Panc1 (cell line): ENCODE measurements at regions not wholly inside any gene's neighbourhood (a gene's known extent, or its start where the extent isn't known, plus 50 kb on each side); places are given as distances from the start of the nearest gene placed in this dataset.

Experiments
- ATAC-seq: fragments of 200-7000 bp; cut with Tn5 transposase; 2 replicates; pipeline ENCODE4 v1.9.1; 2020; ENCODE audit warnings: mild to moderate bottlenecking, moderate library complexity
- BruUV-seq: library from RNA; stranded (reverse); fragments of 400-500 nt; replicated peaks from 2 replicates; lab custom pipeline; 2021; lab: Mats Ljungman, UMichigan
- CTCF ChIA-PET: fragments of 300-600 bp; sonication (Branson Sonifier 250); formaldehyde crosslinking; loops from one replicate; lab custom pipeline; 2022; ENCODE audit warnings: antibody characterized with exemption; lab: Charles Lee
- POLR2A ChIA-PET: fragments of 300-600 bp; sonication (Branson Sonifier 250); formaldehyde crosslinking; loops from one replicate; lab custom pipeline; 2022; ENCODE audit warnings: antibody characterized with exemption; lab: Charles Lee
- DNase-seq: peaks from one replicate; pipeline ENCODE4 v3.0.0-alpha.2; 2010; ENCODE audit warnings: low read depth, low spot score
- H3K27ac ChIP-seq: 2 replicates; pipeline ENCODE4 v1.5.1; 2011; ENCODE audit warnings: mild to moderate bottlenecking, low read length, inconsistent platforms
- H3K27me3 ChIP-seq: fragments of 200-500 bp; sonication (Bioruptor generic); 2 replicates; pipeline ENCODE4 v1.6.0; 2014; ENCODE audit warnings: low read length, inconsistent platforms; ENCODE audit not compliant: control insufficient read depth, insufficient read depth
- H3K36me3 ChIP-seq: fragments of 200-500 bp; sonication (Bioruptor generic); 2 replicates; pipeline ENCODE4 v1.5.1; 2014; ENCODE audit warnings: inconsistent platforms, mild to moderate bottlenecking, low read length, moderate library complexity; ENCODE audit not compliant: control insufficient read depth, insufficient read depth
- H3K4me1 ChIP-seq: 2 replicates; pipeline ENCODE4 v1.5.1; 2011; ENCODE audit warnings: inconsistent platforms, mild to moderate bottlenecking, low read length, moderate library complexity; ENCODE audit not compliant: control insufficient read depth, insufficient read depth
- H3K4me3 ChIP-seq, 2 experiments: 2 replicates each; pipeline ENCODE4 v1.5.1; 2011 to 2012; ENCODE audit warnings: low read depth in 2 of 2, low read length in 2 of 2, mild to moderate bottlenecking in 2 of 2, inconsistent platforms in 1 of 2, moderate library complexity in 1 of 2
- H3K9me3 ChIP-seq: fragments of 200-500 bp; sonication (Bioruptor generic); 2 replicates; pipeline ENCODE4 v1.5.1; 2014; ENCODE audit warnings: low read depth, mild to moderate bottlenecking, inconsistent platforms, low read length, moderate library complexity; ENCODE audit not compliant: control insufficient read depth, insufficient read depth
- POLR2AphosphoS5 ChIP-seq: IDR thresholded peaks from 2 replicates; pipeline ENCODE4 v1.6.1; 2012; ENCODE audit warnings: mild to moderate bottlenecking, low read depth, low read length, moderate library complexity
- SIN3A ChIP-seq: IDR thresholded peaks from 2 replicates; pipeline ENCODE4 v1.6.1; 2012; ENCODE audit warnings: low read depth, mild to moderate bottlenecking, low read length, moderate library complexity, borderline replicate concordance; ENCODE audit not compliant: insufficient read depth
- TCF7L2 ChIP-seq: IDR thresholded peaks from 2 replicates; pipeline ENCODE4 v1.6.1; 2011; ENCODE audit warnings: mild to moderate bottlenecking, low read depth, low read length, inconsistent platforms
- in situ Hi-C: cut with HindIII; loops from 2 replicates; pipeline ENCODE4 v1.10.0; 2016; ENCODE audit warnings: low sequenced_read_pairs, low pct_unique_long_range_greater_than_20kb
- intact Hi-C: fragments of 100-400 bp; cut with micrococcal nuclease; formaldehyde crosslinking; loops from one replicate; pipeline ENCODE4 v1.10.0; 2022; ENCODE audit not compliant: unreplicated experiment
- TF ChIP-seq, protein P1 (sequence below), 2 experiments: IDR thresholded peaks; 2 replicates each; pipeline ENCODE4 v1.6.1; 2011 to 2012; ENCODE audit warnings: low read depth in 2 of 2, control low read depth in 1 of 2, low read length in 1 of 2, mild to moderate bottlenecking in 1 of 2, moderate library complexity in 1 of 2; ENCODE audit not compliant: insufficient read depth in 1 of 2
- TF ChIP-seq, protein P2 (sequence below): fragments of 450-650 bp; IDR thresholded peaks from 2 replicates; pipeline ENCODE4 v1.5.1; 2017; ENCODE audit warnings: mild to moderate bottlenecking

DNA sequence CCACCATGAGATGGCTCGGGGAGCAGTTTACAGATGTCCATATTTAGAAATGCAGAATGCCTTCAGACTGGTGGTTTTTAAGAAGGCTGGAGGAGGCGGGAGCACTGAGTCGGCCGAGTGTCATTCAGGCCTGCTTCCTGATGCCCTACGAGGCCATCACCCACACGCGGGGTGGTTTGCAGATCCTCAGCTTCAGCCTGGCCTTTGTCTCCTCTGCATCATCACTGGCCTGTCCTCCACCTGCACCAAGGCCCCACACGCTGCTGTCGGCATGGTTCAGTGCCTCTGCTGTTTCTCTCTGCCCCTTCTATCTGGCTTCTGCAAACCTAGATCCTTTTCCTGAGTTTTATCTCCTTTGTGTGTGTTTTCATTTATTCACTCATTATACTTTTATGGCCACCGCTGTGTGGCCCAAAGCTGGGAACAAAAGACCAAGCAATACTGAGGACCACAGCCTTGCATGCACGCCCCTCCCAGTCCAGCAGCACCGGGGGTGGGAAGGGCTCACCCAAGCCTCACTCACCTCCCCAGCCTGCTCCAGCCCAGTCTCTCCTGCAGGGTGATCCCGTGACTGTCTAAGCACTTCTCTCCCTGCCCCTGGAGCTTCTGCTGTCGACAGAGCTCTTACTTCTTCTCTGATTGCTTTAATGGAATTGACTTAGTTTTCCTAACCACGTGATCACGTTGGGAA is 240.8 kb downstream of the TEX29 start:
- POLR2A ChIA-PET: interaction anchor here (0.6 kb wide), 1 partner anchor 1211 kb away, joined by 3 read pairs; no protein-coding TSS in a partner anchor
- Histone ChIP-seq H3K27me3 (no peaks in the 10 kb centered on the region), H3K4me3 (no peak overlapping the region), H3K9me3 (no peaks in the 10 kb centered on the region), H3K4me1 (no peaks in the 10 kb centered on the region), H3K36me3 (no peaks in the 10 kb centered on the region), H3K27ac (no peak overlapping the region)
- intact Hi-C loops (no loop called here), in situ Hi-C loops (no loop called here)
- ATAC-seq (no peak), DNase-seq (no peak)
- CTCF ChIA-PET: no interaction called here
- no TSS peak for BruUV-seq
- TF ChIP-seq SIN3A: no peak
- no peak for TF ChIP-seq POLR2AphosphoS5
- TF ChIP-seq, protein P1, sequence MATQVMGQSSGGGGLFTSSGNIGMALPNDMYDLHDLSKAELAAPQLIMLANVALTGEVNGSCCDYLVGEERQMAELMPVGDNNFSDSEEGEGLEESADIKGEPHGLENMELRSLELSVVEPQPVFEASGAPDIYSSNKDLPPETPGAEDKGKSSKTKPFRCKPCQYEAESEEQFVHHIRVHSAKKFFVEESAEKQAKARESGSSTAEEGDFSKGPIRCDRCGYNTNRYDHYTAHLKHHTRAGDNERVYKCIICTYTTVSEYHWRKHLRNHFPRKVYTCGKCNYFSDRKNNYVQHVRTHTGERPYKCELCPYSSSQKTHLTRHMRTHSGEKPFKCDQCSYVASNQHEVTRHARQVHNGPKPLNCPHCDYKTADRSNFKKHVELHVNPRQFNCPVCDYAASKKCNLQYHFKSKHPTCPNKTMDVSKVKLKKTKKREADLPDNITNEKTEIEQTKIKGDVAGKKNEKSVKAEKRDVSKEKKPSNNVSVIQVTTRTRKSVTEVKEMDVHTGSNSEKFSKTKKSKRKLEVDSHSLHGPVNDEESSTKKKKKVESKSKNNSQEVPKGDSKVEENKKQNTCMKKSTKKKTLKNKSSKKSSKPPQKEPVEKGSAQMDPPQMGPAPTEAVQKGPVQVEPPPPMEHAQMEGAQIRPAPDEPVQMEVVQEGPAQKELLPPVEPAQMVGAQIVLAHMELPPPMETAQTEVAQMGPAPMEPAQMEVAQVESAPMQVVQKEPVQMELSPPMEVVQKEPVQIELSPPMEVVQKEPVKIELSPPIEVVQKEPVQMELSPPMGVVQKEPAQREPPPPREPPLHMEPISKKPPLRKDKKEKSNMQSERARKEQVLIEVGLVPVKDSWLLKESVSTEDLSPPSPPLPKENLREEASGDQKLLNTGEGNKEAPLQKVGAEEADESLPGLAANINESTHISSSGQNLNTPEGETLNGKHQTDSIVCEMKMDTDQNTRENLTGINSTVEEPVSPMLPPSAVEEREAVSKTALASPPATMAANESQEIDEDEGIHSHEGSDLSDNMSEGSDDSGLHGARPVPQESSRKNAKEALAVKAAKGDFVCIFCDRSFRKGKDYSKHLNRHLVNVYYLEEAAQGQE (IDR thresholded peaks at IDR 0.05; ENCODE audit: insufficient read depth in 1 of 2, low read depth in 2 of 2, low read length in 1 of 2): no peak
- TF ChIP-seq, protein P2, sequence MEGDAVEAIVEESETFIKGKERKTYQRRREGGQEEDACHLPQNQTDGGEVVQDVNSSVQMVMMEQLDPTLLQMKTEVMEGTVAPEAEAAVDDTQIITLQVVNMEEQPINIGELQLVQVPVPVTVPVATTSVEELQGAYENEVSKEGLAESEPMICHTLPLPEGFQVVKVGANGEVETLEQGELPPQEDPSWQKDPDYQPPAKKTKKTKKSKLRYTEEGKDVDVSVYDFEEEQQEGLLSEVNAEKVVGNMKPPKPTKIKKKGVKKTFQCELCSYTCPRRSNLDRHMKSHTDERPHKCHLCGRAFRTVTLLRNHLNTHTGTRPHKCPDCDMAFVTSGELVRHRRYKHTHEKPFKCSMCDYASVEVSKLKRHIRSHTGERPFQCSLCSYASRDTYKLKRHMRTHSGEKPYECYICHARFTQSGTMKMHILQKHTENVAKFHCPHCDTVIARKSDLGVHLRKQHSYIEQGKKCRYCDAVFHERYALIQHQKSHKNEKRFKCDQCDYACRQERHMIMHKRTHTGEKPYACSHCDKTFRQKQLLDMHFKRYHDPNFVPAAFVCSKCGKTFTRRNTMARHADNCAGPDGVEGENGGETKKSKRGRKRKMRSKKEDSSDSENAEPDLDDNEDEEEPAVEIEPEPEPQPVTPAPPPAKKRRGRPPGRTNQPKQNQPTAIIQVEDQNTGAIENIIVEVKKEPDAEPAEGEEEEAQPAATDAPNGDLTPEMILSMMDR: no peak
- TF ChIP-seq TCF7L2: no peak

DNA sequence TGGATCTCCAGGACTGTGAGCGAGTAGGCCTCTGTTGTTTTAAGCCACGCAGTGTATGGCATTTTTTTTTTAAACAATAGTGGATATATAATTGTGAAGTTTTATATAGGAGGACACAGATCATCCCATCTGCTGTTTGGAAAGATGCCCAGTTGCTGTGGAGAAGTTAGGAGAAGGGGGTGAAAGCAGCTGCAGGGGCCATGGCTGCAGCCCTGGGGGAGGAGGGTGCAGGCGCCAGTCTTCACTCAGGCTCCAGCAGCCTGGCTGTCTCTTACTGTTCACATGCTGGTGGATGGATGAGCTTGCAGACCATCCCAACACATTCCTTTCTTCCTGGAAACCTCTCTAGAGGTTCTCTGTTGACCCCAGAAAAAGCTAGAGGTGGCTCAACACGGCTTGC is 242.3 kb downstream of the TEX29 start:
- ChIA-PET POLR2A (no interaction called here), CTCF (no interaction called here)
- Histone ChIP-seq H3K4me1 (no peaks in the 10 kb centered on the region), H3K27ac (no peak overlapping the region), H3K27me3 (no peaks in the 10 kb centered on the region), H3K36me3 (no peaks in the 10 kb centered on the region), H3K4me3 (no peak overlapping the region), H3K9me3 (no peaks in the 10 kb centered on the region)
- intact Hi-C loops (no loop called here), in situ Hi-C loops (no loop called here)
- BruUV-seq: no TSS peak
- no peak for ATAC-seq
- DNase-seq: no peak
- TF ChIP-seq TCF7L2 (no peak), POLR2AphosphoS5 (no peak), SIN3A (no peak)
- TF ChIP-seq, protein P1 (IDR thresholded peaks at IDR 0.05; ENCODE audit: insufficient read depth in 1 of 2, low read depth in 2 of 2, low read length in 1 of 2): no peak
- TF ChIP-seq, protein P2: no peak
